Osteoblast (primary cell): ENCODE measurements at regions not wholly inside any gene's neighbourhood (a gene's known extent, or its start where the extent isn't known, plus 50 kb on each side); places are given as distances from the start of the nearest gene placed in this dataset.

Experiments used
- DNase-seq: peaks from one replicate; pipeline ENCODE4 v3.0.0; 2011; ENCODE audit warnings: low spot score, mixed read lengths; ENCODE audit not compliant: insufficient read length; ENCODE audit errors: missing footprints
- H2AFZ ChIP-seq: 2 replicates; pipeline ENCODE4 v1.6.0; 2011; ENCODE audit warnings: mild to moderate bottlenecking, low read length
- H3K27ac ChIP-seq: 2 replicates; pipeline ENCODE4 v1.5.1; 2011; ENCODE audit warnings: mild to moderate bottlenecking, low read depth, low read length, moderate library complexity
- H3K27me3 ChIP-seq: 2 replicates; pipeline ENCODE4 v1.6.0; 2012; ENCODE audit warnings: mild to moderate bottlenecking, control low read depth, inconsistent platforms, low read length, moderate library complexity; ENCODE audit not compliant: insufficient read depth
- H3K36me3 ChIP-seq: 2 replicates; pipeline ENCODE4 v1.5.1; 2011; ENCODE audit warnings: mild to moderate bottlenecking, low read length, control low read depth, moderate library complexity; ENCODE audit not compliant: insufficient read depth
- H3K4me1 ChIP-seq: 2 replicates; pipeline ENCODE4 v1.5.1; 2011; ENCODE audit warnings: mild to moderate bottlenecking, low read length, control low read depth, moderate library complexity; ENCODE audit not compliant: insufficient read depth
- H3K4me2 ChIP-seq: 2 replicates; pipeline ENCODE4 v1.6.0; 2011; ENCODE audit warnings: mild to moderate bottlenecking, low read length; ENCODE audit not compliant: insufficient read depth
- H3K4me3 ChIP-seq: fragments of 200-600 bp; sonication (generic); 3 replicates; pipeline ENCODE4 v1.5.1; 2012; ENCODE audit warnings: mild to moderate bottlenecking, low read length, inconsistent platforms; ENCODE audit not compliant: insufficient read depth
- H3K79me2 ChIP-seq: 2 replicates; pipeline ENCODE4 v1.6.0; 2012; ENCODE audit warnings: mild to moderate bottlenecking, low read length, control low read depth, inconsistent platforms; ENCODE audit not compliant: insufficient read depth
- H3K9me3 ChIP-seq: 2 replicates; pipeline ENCODE4 v1.5.1; 2011; ENCODE audit warnings: low read depth, low read length, control low read depth
- H4K20me1 ChIP-seq: 2 replicates; pipeline ENCODE4 v1.6.0; 2012; ENCODE audit warnings: mild to moderate bottlenecking, low read length, control low read depth; ENCODE audit not compliant: insufficient read depth
- TF ChIP-seq, protein P1 (sequence below): IDR thresholded peaks from 2 replicates; pipeline ENCODE4 v1.5.1; 2011; ENCODE audit warnings: mild to moderate bottlenecking, low read depth, low read length, moderate library complexity; ENCODE audit errors: extremely low read depth

DNA sequence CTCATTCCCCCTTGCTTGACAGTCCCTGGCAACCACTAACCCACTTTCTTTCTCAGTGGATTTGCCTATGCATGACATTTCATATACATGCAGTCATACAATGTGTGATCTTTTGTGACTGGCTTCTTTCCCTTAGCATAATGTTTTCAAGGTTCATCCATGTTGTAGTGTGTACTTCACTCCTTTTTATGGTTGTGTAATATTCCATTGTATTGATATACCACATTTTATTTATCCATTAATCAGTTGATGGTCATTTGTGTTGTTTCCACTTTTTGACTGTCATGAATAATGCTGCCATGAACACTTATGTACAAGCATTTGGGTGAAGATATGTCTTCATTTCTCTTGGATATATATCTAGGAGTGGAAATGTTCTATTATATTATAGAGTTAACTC, 127.7 kb upstream of the GRIK3 start:
- Histone ChIP-seq H3K4me3 (no peak overlapping the region), H2AFZ (no peak overlapping the region), H4K20me1 (no peaks in the 10 kb centered on the region), H3K9me3 (no peaks in the 10 kb centered on the region), H3K4me1 (no peaks in the 10 kb centered on the region), H3K27me3 (no peaks in the 10 kb centered on the region), H3K27ac (no peak overlapping the region), H3K36me3 (no peaks in the 10 kb centered on the region), H3K79me2 (no peaks in the 10 kb centered on the region), H3K4me2 (no peak overlapping the region)
- no peak for DNase-seq
- TF ChIP-seq, protein P1, sequence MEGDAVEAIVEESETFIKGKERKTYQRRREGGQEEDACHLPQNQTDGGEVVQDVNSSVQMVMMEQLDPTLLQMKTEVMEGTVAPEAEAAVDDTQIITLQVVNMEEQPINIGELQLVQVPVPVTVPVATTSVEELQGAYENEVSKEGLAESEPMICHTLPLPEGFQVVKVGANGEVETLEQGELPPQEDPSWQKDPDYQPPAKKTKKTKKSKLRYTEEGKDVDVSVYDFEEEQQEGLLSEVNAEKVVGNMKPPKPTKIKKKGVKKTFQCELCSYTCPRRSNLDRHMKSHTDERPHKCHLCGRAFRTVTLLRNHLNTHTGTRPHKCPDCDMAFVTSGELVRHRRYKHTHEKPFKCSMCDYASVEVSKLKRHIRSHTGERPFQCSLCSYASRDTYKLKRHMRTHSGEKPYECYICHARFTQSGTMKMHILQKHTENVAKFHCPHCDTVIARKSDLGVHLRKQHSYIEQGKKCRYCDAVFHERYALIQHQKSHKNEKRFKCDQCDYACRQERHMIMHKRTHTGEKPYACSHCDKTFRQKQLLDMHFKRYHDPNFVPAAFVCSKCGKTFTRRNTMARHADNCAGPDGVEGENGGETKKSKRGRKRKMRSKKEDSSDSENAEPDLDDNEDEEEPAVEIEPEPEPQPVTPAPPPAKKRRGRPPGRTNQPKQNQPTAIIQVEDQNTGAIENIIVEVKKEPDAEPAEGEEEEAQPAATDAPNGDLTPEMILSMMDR, result no peak

DNA sequence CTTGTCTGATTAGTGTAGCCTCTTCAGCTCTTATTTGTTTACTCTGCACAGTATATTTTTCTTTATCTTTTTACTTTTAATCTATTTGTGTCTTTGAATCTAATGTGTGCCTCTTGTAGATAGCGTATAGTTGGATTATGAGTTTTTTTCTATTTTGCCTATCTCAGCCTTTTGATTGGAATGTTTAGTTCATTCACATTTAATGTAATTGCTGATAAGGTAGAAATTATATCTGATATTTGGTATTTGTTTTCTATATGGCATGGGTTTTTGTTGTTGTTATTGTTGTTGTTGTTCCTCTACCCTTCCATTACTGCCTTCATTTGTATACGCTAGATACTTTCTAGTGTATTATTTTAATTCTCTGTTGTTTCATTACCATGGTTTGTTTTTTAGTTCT, 131.7 kb upstream of the GRIK3 start:
- Histone ChIP-seq H3K4me1 (no peaks in the 10 kb centered on the region), H2AFZ (no peak overlapping the region), H3K27me3 (no peaks in the 10 kb centered on the region), H3K36me3 (no peaks in the 10 kb centered on the region), H3K79me2 (no peaks in the 10 kb centered on the region), H3K4me3 (no peak overlapping the region), H3K9me3 (no peaks in the 10 kb centered on the region), H4K20me1 (no peaks in the 10 kb centered on the region), H3K27ac (no peak overlapping the region), H3K4me2 (no peak overlapping the region)
- no peak for DNase-seq
- TF ChIP-seq, protein P1, result no peak

DNA sequence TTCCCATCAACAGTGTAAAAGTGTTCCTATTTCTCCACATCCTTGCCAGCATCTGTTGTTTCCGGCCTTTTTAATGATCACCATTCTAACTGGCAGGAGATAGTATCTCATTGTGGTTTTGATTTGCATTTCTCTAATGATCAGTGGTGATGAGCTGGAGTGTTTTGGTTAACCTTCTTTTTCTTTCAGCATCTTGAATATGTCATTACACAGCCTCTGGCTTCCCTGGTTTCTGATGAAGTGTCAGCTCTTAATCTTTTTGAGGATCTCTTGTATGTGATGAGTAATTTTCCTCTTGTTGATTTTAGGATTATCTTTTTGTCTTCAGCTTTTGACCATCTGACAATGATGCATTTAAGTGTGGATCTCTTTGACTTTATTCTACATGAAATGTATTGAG, 133.2 kb upstream of the GRIK3 start:
- Histone ChIP-seq H3K27ac (no peak overlapping the region), H3K27me3 (no peaks in the 10 kb centered on the region), H3K36me3 (no peaks in the 10 kb centered on the region), H3K79me2 (no peaks in the 10 kb centered on the region), H4K20me1 (no peaks in the 10 kb centered on the region), H2AFZ (no peak overlapping the region), H3K4me2 (no peak overlapping the region), H3K9me3 (no peaks in the 10 kb centered on the region), H3K4me3 (no peak overlapping the region), H3K4me1 (no peaks in the 10 kb centered on the region)
- TF ChIP-seq, protein P1, result no peak
- no peak for DNase-seq

DNA sequence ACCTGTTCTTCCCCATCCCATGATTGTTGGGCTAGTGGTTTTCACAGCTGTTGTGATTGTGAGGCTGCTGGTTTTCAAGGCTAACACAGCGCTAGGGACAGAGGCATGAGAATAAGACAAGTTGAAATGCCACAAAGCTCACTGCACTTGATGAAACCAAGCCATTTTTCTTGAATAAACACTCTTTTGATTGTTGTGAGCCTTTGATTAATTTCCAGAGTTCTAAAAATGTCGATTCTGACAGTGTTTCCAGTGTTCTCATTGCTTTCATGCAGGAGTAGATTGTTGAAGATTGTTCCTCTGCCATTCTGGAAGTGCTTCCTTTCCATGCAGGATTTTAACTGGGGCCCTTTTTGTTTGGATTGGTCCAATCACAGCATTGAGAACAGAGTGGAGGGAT, 134.9 kb upstream of the GRIK3 start:
- no peaks in the 10 kb centered on the region for H3K9me3 ChIP-seq
- H4K20me1 ChIP-seq, result no peaks in the 10 kb centered on the region
- no peak overlapping the region for H3K4me2 ChIP-seq
- H3K36me3 ChIP-seq, result no peaks in the 10 kb centered on the region
- H3K79me2 ChIP-seq, result no peaks in the 10 kb centered on the region
- TF ChIP-seq, protein P1, result no peak
- H3K27me3 ChIP-seq, result no peaks in the 10 kb centered on the region
- no peak for DNase-seq
- H2AFZ ChIP-seq, result no peak overlapping the region
- H3K4me1 ChIP-seq, result no peaks in the 10 kb centered on the region
- H3K27ac ChIP-seq, result no peak overlapping the region
- H3K4me3 ChIP-seq, result no peak overlapping the region
